ENCODE measurements at regions not wholly inside any gene's neighbourhood (a gene's known extent, or its start where the extent isn't known, plus 50 kb on each side); places are given as distances from the start of the nearest gene placed in this dataset.

- Histone ChIP-seq H3K9me3 (no peaks in the 10 kb centered on the region), H3K4me3 (no peak overlapping the region), H3K36me3 (no peaks in the 10 kb centered on the region), H3K27me3 (no peaks in the 10 kb centered on the region)
- DNase-seq: no peak
These were observed 207.7 kb downstream of the KCNA4 start for GRCh38 chr11:29809121-29809520.

- H3K27me3 ChIP-seq: no peaks in the 10 kb centered on the region
- H3K4me3 ChIP-seq: no peak overlapping the region
- no peaks in the 10 kb centered on the region for H3K36me3 ChIP-seq
- H3K9me3 ChIP-seq: no peaks in the 10 kb centered on the region
- no peak for DNase-seq
These were observed 214.3 kb downstream of the KCNA4 start for GRCh38 chr11:29802522-29802921.

GRCh38 chr11:29801561-29801960, 215.3 kb downstream of the KCNA4 start:
- Histone ChIP-seq H3K36me3 (no peaks in the 10 kb centered on the region), H3K27me3 (no peaks in the 10 kb centered on the region), H3K4me3 (no peak overlapping the region), H3K9me3 (no peaks in the 10 kb centered on the region)
- DNase-seq: no peak

- no peak overlapping the region for H3K4me3 ChIP-seq
- H3K27me3 ChIP-seq: no peaks in the 10 kb centered on the region
- no peaks in the 10 kb centered on the region for H3K36me3 ChIP-seq
- DNase-seq: no peak
- no peaks in the 10 kb centered on the region for H3K9me3 ChIP-seq
These were observed 230.7 kb downstream of the KCNA4 start for GRCh38 chr11:29786092-29786491.

- Histone ChIP-seq H3K36me3 (no peaks in the 10 kb centered on the region), H3K4me3 (no peak overlapping the region), H3K27me3 (no peaks in the 10 kb centered on the region), H3K9me3 (no peaks in the 10 kb centered on the region)
- DNase-seq: no peak
These were observed 233.3 kb downstream of the KCNA4 start for GRCh38 chr11:29783506-29783905.

GRCh38 chr11:29782447-29782846, 234.4 kb downstream of the KCNA4 start:
- H3K9me3 ChIP-seq: no peaks in the 10 kb centered on the region
- H3K4me3 ChIP-seq: no peak overlapping the region
- H3K27me3 ChIP-seq: no peaks in the 10 kb centered on the region
- no peak for DNase-seq
- no peaks in the 10 kb centered on the region for H3K36me3 ChIP-seq

GRCh38 chr11:29781268-29781667, 235.6 kb downstream of the KCNA4 start:
- DNase-seq: no peak

GRCh38 chr11:29780756-29781155, 236.1 kb downstream of the KCNA4 start:
- H3K36me3 ChIP-seq: no peaks in the 10 kb centered on the region
- H3K4me3 ChIP-seq: no peak overlapping the region
- no peaks in the 10 kb centered on the region for H3K27me3 ChIP-seq
- DNase-seq: no peak
- no peaks in the 10 kb centered on the region for H3K9me3 ChIP-seq

More at GRCh38 chr11:29781268-29781667, 235.6 kb downstream of the KCNA4 start:
- H3K4me3 ChIP-seq: no peak overlapping the region
- no peaks in the 10 kb centered on the region for H3K36me3 ChIP-seq
- no peaks in the 10 kb centered on the region for H3K9me3 ChIP-seq
- H3K27me3 ChIP-seq: no peaks in the 10 kb centered on the region

GRCh38 chr11:29773656-29774264, 243.1 kb downstream of the KCNA4 start:
- no peaks in the 10 kb centered on the region for H3K27me3 ChIP-seq
- H3K4me3 ChIP-seq: no peak overlapping the region
- no peak for DNase-seq
- H3K9me3 ChIP-seq: no peaks in the 10 kb centered on the region
- H3K36me3 ChIP-seq: no peaks in the 10 kb centered on the region

GRCh38 chr11:29756871-29757270, 260.0 kb downstream of the KCNA4 start:
- Histone ChIP-seq H3K4me3 (no peak overlapping the region), H3K36me3 (no peaks in the 10 kb centered on the region), H3K9me3 (no peaks in the 10 kb centered on the region), H3K27me3 (no peaks in the 10 kb centered on the region)
- DNase-seq: no peak

- no peak for DNase-seq
- H3K4me3 ChIP-seq: no peak overlapping the region
- no peaks in the 10 kb centered on the region for H3K9me3 ChIP-seq
- H3K27me3 ChIP-seq: no peaks in the 10 kb centered on the region
- no peaks in the 10 kb centered on the region for H3K36me3 ChIP-seq
These were observed 261.4 kb downstream of the KCNA4 start for GRCh38 chr11:29755474-29755873.

GRCh38 chr11:29751618-29752017, 265.2 kb downstream of the KCNA4 start:
- Histone ChIP-seq H3K4me3 (no peak overlapping the region), H3K27me3 (no peaks in the 10 kb centered on the region), H3K9me3 (no peaks in the 10 kb centered on the region), H3K36me3 (no peaks in the 10 kb centered on the region)
- no peak for DNase-seq

GRCh38 chr11:29750392-29750791, 266.4 kb downstream of the KCNA4 start:
- no peak for DNase-seq
- no peaks in the 10 kb centered on the region for H3K9me3 ChIP-seq
- H3K36me3 ChIP-seq: no peaks in the 10 kb centered on the region
- H3K27me3 ChIP-seq: no peaks in the 10 kb centered on the region
- H3K4me3 ChIP-seq: no peak overlapping the region

- no peaks in the 10 kb centered on the region for H3K27me3 ChIP-seq
- no peak overlapping the region for H3K4me3 ChIP-seq
- no peak for DNase-seq
- H3K36me3 ChIP-seq: no peaks in the 10 kb centered on the region
- H3K9me3 ChIP-seq: no peaks in the 10 kb centered on the region
These were observed 282.5 kb downstream of the KCNA4 start for GRCh38 chr11:29734287-29734686.

- Histone ChIP-seq H3K36me3 (no peaks in the 10 kb centered on the region), H3K27me3 (no peaks in the 10 kb centered on the region), H3K9me3 (no peaks in the 10 kb centered on the region), H3K4me3 (no peak overlapping the region)
- DNase-seq: no peak
These were observed 303.0 kb downstream of the KCNA4 start for GRCh38 chr11:29713831-29714320.

- no peaks in the 10 kb centered on the region for H3K9me3 ChIP-seq
These were observed 304.2 kb downstream of the KCNA4 start for GRCh38 chr11:29712616-29713015.

GRCh38 chr11:29707924-29708323, 308.9 kb downstream of the KCNA4 start:
- Histone ChIP-seq H3K4me3 (no peak overlapping the region), H3K36me3 (no peaks in the 10 kb centered on the region), H3K9me3 (no peaks in the 10 kb centered on the region), H3K27me3 (no peaks in the 10 kb centered on the region)
- no peak for DNase-seq

More at GRCh38 chr11:29712616-29713015, 304.2 kb downstream of the KCNA4 start:
- Histone ChIP-seq H3K36me3 (no peaks in the 10 kb centered on the region), H3K4me3 (no peak overlapping the region), H3K27me3 (no peaks in the 10 kb centered on the region)
- DNase-seq: no peak

GRCh38 chr11:29685361-29685760, 331.5 kb downstream of the KCNA4 start:
- Histone ChIP-seq H3K27me3 (no peaks in the 10 kb centered on the region), H3K4me3 (no peak overlapping the region), H3K9me3 (no peaks in the 10 kb centered on the region), H3K36me3 (no peaks in the 10 kb centered on the region)
- no peak for DNase-seq

- DNase-seq: no peak
- no peaks in the 10 kb centered on the region for H3K9me3 ChIP-seq
- no peaks in the 10 kb centered on the region for H3K27me3 ChIP-seq
- no peaks in the 10 kb centered on the region for H3K36me3 ChIP-seq
- no peak overlapping the region for H3K4me3 ChIP-seq
These were observed 334.0 kb downstream of the KCNA4 start for GRCh38 chr11:29682856-29683255.
